A673 (cell line): ENCODE measurements at regions not wholly inside any gene's neighbourhood (a gene's known extent, or its start where the extent isn't known, plus 50 kb on each side); places are given as distances from the start of the nearest gene placed in this dataset.

Source experiments
- BruUV-seq: library from RNA; stranded (reverse); fragments of 400-500 nt; replicated peaks from 2 replicates; lab custom pipeline; 2021; lab: Mats Ljungman, UMichigan
- CTCF ChIA-PET: fragments of 300-600 bp; sonication (Branson Sonifier 250); formaldehyde crosslinking; loops from one replicate; lab custom pipeline; 2022; ENCODE audit warnings: antibody characterized with exemption; lab: Charles Lee
- POLR2A ChIA-PET: fragments of 300-600 bp; sonication (Branson Sonifier 250); formaldehyde crosslinking; loops from one replicate; lab custom pipeline; 2022; ENCODE audit warnings: antibody characterized with exemption; ENCODE audit not compliant: low non-redundant PET; lab: Charles Lee
- DNase-seq: peaks from one replicate; pipeline ENCODE4 v3.0.0-alpha.2; 2015; ENCODE audit warnings: low spot score
- H3K27ac ChIP-seq: fragments of 200-600 bp; sonication (generic); 2 replicates; pipeline ENCODE4 v1.5.1; 2016; ENCODE audit warnings: mixed run types, low read depth, mild to moderate bottlenecking, mixed read lengths, antibody characterized with exemption, low read length; ENCODE audit not compliant: poor library complexity, severe bottlenecking
- H3K27me3 ChIP-seq: fragments of 200-600 bp; sonication (generic); replicated peaks from 2 replicates; pipeline ENCODE4 v1.6.1; 2017; ENCODE audit warnings: mixed run types, low read depth, mild to moderate bottlenecking, mixed read lengths, antibody characterized with exemption, low read length; ENCODE audit not compliant: insufficient read depth, poor library complexity
- H3K36me3 ChIP-seq: fragments of 200-600 bp; sonication (generic); 2 replicates; pipeline ENCODE4 v1.6.1; 2016; ENCODE audit warnings: mixed run types, mild to moderate bottlenecking, mixed read lengths, antibody characterized with exemption, low read length; ENCODE audit not compliant: insufficient read depth, poor library complexity, severe bottlenecking
- H3K4me1 ChIP-seq: fragments of 200-600 bp; sonication (generic); 2 replicates; pipeline ENCODE4 v1.6.1; 2017; ENCODE audit warnings: mixed run types, mild to moderate bottlenecking, mixed read lengths, antibody characterized with exemption, low read length; ENCODE audit not compliant: insufficient read depth, poor library complexity, severe bottlenecking
- H3K4me3 ChIP-seq: fragments of 200-600 bp; sonication (generic); 2 replicates; pipeline ENCODE4 v1.5.1; 2016; ENCODE audit warnings: low read depth, mixed run types, mild to moderate bottlenecking, mixed read lengths, low read length; ENCODE audit not compliant: poor library complexity, severe bottlenecking
- H3K9me3 ChIP-seq: fragments of 200-600 bp; sonication (generic); 2 replicates; pipeline ENCODE4 v1.6.1; 2016; ENCODE audit warnings: mixed run types, low read depth, mild to moderate bottlenecking, mixed read lengths, antibody characterized with exemption, low read length; ENCODE audit not compliant: poor library complexity, severe bottlenecking
- EZH2 ChIP-seq: fragments of 200-600 bp; sonication (generic); IDR thresholded peaks from 2 replicates; pipeline ENCODE4 v1.6.1; 2017; ENCODE audit warnings: borderline replicate concordance, low read depth, mild to moderate bottlenecking, mixed read lengths, antibody characterized with exemption, low read length; ENCODE audit not compliant: poor library complexity, severe bottlenecking
- intact Hi-C: fragments of 100-400 bp; cut with micrococcal nuclease; formaldehyde crosslinking; loops from one replicate; pipeline ENCODE4 v1.10.0; 2022; ENCODE audit not compliant: unreplicated experiment
- TF ChIP-seq, protein P1 (sequence below): fragments of 300-800, 200-600 bp; sonication (generic); conservative IDR thresholded peaks from 2 replicates; pipeline ENCODE4 v1.5.1; 2017; ENCODE audit warnings: low read depth, mild to moderate bottlenecking, antibody characterized with exemption, low read length, moderate library complexity, mixed read lengths

DNA sequence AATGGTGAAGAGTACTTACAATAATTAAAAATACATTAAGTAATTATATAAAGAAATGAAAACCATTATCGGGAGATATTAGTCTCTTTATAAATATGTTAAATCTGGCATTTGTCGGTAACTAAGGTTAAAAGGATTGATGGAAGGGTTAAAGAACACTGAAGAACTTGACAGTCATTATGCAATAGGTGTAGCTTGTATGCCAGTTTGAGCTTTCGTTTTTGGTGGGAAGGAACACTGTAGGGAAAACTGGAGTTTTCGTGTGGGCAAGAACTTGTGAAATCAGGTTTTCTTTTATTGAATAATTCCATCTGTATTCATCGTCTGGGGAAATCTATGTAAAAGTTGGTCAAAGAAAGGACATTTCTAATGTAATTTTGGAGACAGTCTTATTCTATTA, 142.3 kb downstream of the DMRTA1 start:
- Histone ChIP-seq H3K4me3 (no peak overlapping the region), H3K27me3 (no peaks in the 10 kb centered on the region), H3K9me3 (no peaks in the 10 kb centered on the region), H3K27ac (no peak overlapping the region), H3K4me1 (no peaks in the 10 kb centered on the region), H3K36me3 (no peaks in the 10 kb centered on the region)
- BruUV-seq: no TSS peak
- intact Hi-C loops: no loop called here
- CTCF ChIA-PET: no interaction called here
- POLR2A ChIA-PET: no interaction called here
- no peak for DNase-seq
- TF ChIP-seq, protein P1, sequence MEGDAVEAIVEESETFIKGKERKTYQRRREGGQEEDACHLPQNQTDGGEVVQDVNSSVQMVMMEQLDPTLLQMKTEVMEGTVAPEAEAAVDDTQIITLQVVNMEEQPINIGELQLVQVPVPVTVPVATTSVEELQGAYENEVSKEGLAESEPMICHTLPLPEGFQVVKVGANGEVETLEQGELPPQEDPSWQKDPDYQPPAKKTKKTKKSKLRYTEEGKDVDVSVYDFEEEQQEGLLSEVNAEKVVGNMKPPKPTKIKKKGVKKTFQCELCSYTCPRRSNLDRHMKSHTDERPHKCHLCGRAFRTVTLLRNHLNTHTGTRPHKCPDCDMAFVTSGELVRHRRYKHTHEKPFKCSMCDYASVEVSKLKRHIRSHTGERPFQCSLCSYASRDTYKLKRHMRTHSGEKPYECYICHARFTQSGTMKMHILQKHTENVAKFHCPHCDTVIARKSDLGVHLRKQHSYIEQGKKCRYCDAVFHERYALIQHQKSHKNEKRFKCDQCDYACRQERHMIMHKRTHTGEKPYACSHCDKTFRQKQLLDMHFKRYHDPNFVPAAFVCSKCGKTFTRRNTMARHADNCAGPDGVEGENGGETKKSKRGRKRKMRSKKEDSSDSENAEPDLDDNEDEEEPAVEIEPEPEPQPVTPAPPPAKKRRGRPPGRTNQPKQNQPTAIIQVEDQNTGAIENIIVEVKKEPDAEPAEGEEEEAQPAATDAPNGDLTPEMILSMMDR: no peak
- TF ChIP-seq EZH2: no peak

DNA sequence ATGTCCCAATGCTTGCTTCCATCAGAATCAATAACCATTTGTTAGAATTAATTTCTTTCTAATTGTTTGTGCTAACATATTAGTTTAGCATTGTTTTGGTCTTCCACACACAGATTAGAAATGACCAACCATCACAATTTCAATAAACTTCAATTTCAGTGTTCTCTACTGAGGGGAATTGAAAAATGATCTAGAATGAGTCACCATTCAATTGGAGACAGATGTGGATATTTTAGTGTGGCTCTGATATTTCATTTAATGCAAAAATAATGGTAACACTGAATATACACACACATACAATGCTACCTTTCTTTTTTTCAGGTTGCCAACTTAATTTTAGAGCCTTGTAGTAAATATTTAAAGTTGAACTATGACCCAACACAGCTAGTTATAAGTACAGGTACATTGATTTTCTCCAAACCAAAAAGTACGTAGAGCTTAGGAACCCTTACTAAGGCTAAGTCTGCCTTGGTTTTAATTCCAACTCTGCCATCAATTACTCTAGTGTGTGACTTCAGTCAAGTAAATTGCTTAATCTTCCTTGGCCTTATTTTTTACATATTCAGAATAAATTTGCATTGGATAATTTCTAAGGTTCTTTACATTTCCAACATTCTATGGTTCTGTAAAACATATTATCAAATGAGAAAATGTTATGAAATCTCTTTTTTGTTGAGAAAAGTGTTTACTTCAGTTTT, 143.9 kb downstream of the DMRTA1 start:
- CTCF ChIA-PET: no interaction called here
- no peaks in the 10 kb centered on the region for H3K9me3 ChIP-seq
- DNase-seq: no peak
- intact Hi-C loops: no loop called here
- H3K27me3 ChIP-seq: no peaks in the 10 kb centered on the region
- POLR2A ChIA-PET: no interaction called here
- H3K27ac ChIP-seq: no peak overlapping the region
- no peak for TF ChIP-seq EZH2
- TF ChIP-seq, protein P1: no peak
- no peaks in the 10 kb centered on the region for H3K4me1 ChIP-seq
- H3K4me3 ChIP-seq: no peak overlapping the region
- no peaks in the 10 kb centered on the region for H3K36me3 ChIP-seq
- no TSS peak for BruUV-seq

DNA sequence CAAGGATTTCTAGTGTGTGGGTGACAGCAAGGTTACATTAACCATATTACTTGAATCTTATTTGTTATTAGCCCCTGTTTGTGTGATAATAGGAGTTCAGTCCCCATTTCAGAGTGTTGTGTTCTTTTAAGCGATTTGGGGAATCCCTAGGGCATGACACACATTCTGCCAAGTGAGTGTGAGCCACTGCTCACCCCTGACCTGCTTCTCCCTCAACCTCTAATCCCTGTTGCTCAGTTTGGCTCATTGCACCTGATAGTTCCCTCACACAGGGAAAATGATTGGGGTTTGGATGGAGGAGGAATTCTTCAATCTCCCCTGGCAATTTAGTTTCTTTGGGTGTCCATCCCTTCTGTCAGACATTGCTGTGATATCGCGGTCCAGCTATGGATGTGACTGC, 149.2 kb downstream of the DMRTA1 start:
- Histone ChIP-seq H3K36me3 (no peaks in the 10 kb centered on the region), H3K4me3 (no peak overlapping the region), H3K9me3 (no peaks in the 10 kb centered on the region), H3K4me1 (no peaks in the 10 kb centered on the region), H3K27ac (no peak overlapping the region), H3K27me3 (no peaks in the 10 kb centered on the region)
- POLR2A ChIA-PET: no interaction called here
- DNase-seq: no peak
- intact Hi-C loops: no loop called here
- CTCF ChIA-PET: no interaction called here
- no TSS peak for BruUV-seq
- no peak for TF ChIP-seq EZH2
- TF ChIP-seq, protein P1: no peak
